GM13976 (cell line): ENCODE measurements at regions not wholly inside any gene's neighbourhood (a gene's known extent, or its start where the extent isn't known, plus 50 kb on each side); places are given as distances from the start of the nearest gene placed in this dataset.

Source experiments
- DNase-seq: peaks from one replicate; pipeline ENCODE4 v3.0.0; 2012; ENCODE audit warnings: low spot score
- in situ Hi-C: fragments of 300-500 bp; cut with MboI; formaldehyde crosslinking; loops from one replicate; pipeline ENCODE4 v1.12.0; 2022; ENCODE audit warnings: low sequenced_read_pairs, mixed read lengths, inconsistent platforms; ENCODE audit not compliant: unreplicated experiment
- TF ChIP-seq, protein P1 (sequence below): IDR thresholded peaks from 2 replicates; pipeline ENCODE4 v1.5.1; 2012; ENCODE audit warnings: borderline replicate concordance, mild to moderate bottlenecking; ENCODE audit not compliant: insufficient read depth; ENCODE audit errors: extremely low read depth, missing control alignments, control extremely low read depth

DNA sequence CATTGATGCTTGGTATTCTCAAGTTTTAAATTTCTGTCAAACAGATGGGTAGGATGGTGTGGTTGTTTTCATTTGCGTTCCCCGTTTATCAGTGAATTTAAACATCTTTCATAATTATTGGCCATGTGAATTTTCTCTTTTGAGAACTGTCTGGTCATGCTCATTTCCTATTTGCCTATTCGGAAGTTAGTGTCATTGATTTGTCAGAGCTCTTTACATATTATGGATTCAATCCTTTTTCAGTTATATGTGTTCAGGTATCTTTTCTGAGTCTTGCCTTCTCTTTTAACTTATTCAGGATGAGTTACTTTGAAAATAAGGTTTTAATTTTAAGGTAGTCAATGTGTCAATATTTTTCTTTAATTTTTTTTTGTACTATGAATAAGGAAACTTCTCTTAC, 315.7 kb downstream of the MN1 start:
- no peak for DNase-seq
- in situ Hi-C loops: no loop called here
- TF ChIP-seq, protein P1, sequence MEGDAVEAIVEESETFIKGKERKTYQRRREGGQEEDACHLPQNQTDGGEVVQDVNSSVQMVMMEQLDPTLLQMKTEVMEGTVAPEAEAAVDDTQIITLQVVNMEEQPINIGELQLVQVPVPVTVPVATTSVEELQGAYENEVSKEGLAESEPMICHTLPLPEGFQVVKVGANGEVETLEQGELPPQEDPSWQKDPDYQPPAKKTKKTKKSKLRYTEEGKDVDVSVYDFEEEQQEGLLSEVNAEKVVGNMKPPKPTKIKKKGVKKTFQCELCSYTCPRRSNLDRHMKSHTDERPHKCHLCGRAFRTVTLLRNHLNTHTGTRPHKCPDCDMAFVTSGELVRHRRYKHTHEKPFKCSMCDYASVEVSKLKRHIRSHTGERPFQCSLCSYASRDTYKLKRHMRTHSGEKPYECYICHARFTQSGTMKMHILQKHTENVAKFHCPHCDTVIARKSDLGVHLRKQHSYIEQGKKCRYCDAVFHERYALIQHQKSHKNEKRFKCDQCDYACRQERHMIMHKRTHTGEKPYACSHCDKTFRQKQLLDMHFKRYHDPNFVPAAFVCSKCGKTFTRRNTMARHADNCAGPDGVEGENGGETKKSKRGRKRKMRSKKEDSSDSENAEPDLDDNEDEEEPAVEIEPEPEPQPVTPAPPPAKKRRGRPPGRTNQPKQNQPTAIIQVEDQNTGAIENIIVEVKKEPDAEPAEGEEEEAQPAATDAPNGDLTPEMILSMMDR: no peak

DNA sequence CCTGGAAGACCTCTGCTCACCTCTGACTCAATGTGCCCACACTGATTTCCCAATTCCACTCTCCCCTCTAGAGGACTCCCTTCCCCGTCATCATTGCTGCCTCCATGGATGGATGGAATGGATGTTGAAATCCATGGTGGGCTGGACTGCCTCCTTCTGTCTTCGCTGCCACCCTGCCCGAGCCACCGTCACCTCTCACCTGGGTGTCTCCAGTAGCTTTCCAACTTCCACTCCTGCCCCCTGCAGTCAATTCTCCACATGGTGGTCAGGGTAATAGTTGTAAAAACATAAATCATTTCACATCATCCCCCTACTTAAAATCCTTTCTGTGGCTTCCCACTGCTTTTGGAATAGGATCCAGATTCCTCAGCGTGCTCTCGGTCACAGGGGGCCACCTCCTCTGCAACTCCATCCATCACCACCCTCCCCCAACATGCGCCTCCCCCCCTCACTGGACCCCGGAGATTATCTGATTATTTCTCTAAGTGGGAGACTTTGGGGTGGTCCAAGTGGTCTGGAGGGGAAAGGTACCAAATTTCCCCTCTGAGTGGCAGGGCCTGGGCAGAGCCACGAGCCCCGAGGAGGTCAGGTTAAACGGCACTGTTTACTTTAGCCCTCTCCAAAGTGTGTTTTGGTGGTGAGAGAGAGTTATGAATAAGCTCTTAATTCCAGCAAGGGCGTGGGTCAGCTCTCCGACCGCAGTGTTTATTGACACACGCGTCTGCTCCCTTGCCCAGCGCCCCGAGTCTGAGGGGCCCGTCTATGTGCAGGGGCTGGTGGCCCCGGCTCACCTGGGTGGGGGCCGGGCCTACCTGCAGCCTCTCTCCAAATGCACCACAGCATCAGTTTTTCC, 313.7 kb downstream of the MN1 start:
- TF ChIP-seq, protein P1: no peak
- in situ Hi-C loops: no loop called here

GRCh38 chr22:27488456-27489177, 312.9 kb downstream of the MN1 start:
- no peak for DNase-seq
- TF ChIP-seq, protein P1: no peak
- in situ Hi-C loops: no loop called here

More for the DNA sequence above, 313.7 kb downstream of the MN1 start:
- DNase-seq: no peak

DNA sequence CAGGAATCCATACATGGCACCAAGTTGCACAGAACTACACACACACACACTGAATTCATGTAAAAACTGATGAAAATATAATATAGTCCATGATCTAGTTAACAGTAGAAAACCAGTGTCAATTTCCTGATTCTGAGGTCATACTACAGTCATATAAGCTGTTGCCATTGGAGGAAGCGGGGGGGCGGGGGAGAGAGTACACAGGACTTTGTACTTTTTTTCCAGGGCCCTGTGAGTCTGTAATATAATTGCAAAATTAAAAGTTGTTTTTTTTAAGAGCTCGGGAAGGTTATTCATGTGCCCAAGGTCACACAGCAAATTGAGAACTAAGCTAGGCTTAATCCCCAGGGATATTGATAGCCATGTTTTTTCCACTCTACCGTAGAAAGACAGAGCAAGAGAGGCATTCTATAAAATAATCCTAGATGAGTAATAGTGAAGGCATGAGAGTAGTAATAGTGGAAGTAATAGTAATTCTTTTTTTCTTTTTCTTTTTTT, 312.3 kb downstream of the MN1 start:
- in situ Hi-C loops: no loop called here
- no peak for DNase-seq
- TF ChIP-seq, protein P1: no peak

GRCh38 chr22:27490080-27490479, 311.5 kb downstream of the MN1 start:
- in situ Hi-C loops: no loop called here

DNA sequence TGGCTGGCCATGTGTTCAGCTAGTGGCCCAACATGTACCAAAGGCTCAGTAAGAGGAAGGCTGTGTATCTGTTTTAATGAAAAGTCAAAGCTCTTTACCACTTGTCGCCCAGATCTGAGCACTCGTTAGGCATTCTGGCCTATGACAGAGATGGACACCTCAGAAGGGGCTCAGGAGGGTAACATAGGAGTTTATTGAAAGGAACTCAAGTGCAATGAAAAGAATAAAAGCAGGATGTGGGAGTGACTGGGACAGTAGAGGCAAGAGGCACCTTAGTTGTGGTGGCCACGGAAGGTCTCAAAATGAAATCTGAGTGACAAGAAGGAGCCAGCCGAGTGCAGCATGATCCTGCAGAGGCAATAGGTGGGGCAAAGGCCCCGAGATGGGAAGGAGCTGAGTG, 309.7 kb downstream of the MN1 start:
- no peak for DNase-seq
- TF ChIP-seq, protein P1: no peak
- in situ Hi-C loops: no loop called here

More at GRCh38 chr22:27490080-27490479, 311.5 kb downstream of the MN1 start:
- DNase-seq: no peak
- TF ChIP-seq, protein P1: no peak
